Astrocyte of the cerebellum (primary cell): ENCODE measurements at regions not wholly inside any gene's neighbourhood (a gene's known extent, or its start where the extent isn't known, plus 50 kb on each side); places are given as distances from the start of the nearest gene placed in this dataset.
"Not testable (repeated sequence)": the region's sequence is repeated elsewhere in the genome, so short reads cannot be mapped to it uniquely, and the experiment has no call there.

Experiments used
- DNase-seq: peaks from one replicate; pipeline ENCODE4 v3.0.0-alpha.2; 2011; ENCODE audit warnings: low read depth
- H3K4me3 ChIP-seq: 2 replicates; pipeline ENCODE4 v1.5.1; 2011; ENCODE audit warnings: mild to moderate bottlenecking, low read depth, low read length, moderate library complexity
- CTCF ChIP-seq: IDR thresholded peaks from 2 replicates; pipeline ENCODE4 v1.5.1; 2012; ENCODE audit warnings: low read length, low read depth, moderate library complexity, mild to moderate bottlenecking; ENCODE audit errors: missing control alignments
- in situ Hi-C: cut with HindIII; loops from 2 replicates; pipeline ENCODE4 v1.10.0; 2017; ENCODE audit warnings: low sequenced_read_pairs

- no peak for DNase-seq
- TF ChIP-seq CTCF = no peak
- in situ Hi-C loops = no loop called here
- no peak overlapping the region for H3K4me3 ChIP-seq
Measured at GRCh38 chr15:20368974-20369373, 172.6 kb downstream of the GOLGA6L6 start.

- in situ Hi-C loops = no loop called here
- TF ChIP-seq CTCF = no peak
- no peak overlapping the region for H3K4me3 ChIP-seq
Measured at GRCh38 chr15:20367093-20367492, 174.5 kb downstream of the GOLGA6L6 start.

GRCh38 chr15:20363591-20363990 is 178.0 kb downstream of the GOLGA6L6 start:
- DNase-seq, in situ Hi-C loops, H3K4me3 ChIP-seq: not testable (repeated sequence)

More at GRCh38 chr15:20367093-20367492, 174.5 kb downstream of the GOLGA6L6 start:
- no peak for DNase-seq

- no peak overlapping the region for H3K4me3 ChIP-seq
- in situ Hi-C loops = no loop called here
- no peak for DNase-seq
- TF ChIP-seq CTCF = no peak
Measured at GRCh38 chr15:20361091-20361490, 180.5 kb downstream of the GOLGA6L6 start.

- in situ Hi-C loops = no loop called here
- H3K4me3 ChIP-seq = no peak overlapping the region
- no peak for TF ChIP-seq CTCF
- no peak for DNase-seq
Measured at GRCh38 chr15:20358779-20359414, 182.7 kb downstream of the GOLGA6L6 start.

- no peak overlapping the region for H3K4me3 ChIP-seq
- TF ChIP-seq CTCF = no peak
- in situ Hi-C loops = no loop called here
- no peak for DNase-seq
Measured at GRCh38 chr15:20358066-20358778, 183.4 kb downstream of the GOLGA6L6 start.

GRCh38 chr15:20357481-20358065 is 184.0 kb downstream of the GOLGA6L6 start:
- DNase-seq = no peak
- H3K4me3 ChIP-seq = no peak overlapping the region
- TF ChIP-seq CTCF = no peak
- in situ Hi-C loops = no loop called here
